M059J (cell line): ENCODE measurements at regions not wholly inside any gene's neighbourhood (a gene's known extent, or its start where the extent isn't known, plus 50 kb on each side); places are given as distances from the start of the nearest gene placed in this dataset.

Experiments
- DNase-seq: peaks from one replicate; pipeline ENCODE4 v3.0.0-alpha.2; 2012; ENCODE audit warnings: low read depth

GRCh38 chr16:35377142-35377541 lies 1917.7 kb downstream of the TP53TG3F start:
- DNase-seq, result no peak

GRCh38 chr16:35386619-35387018 lies 1927.2 kb downstream of the TP53TG3F start:
- no peak for DNase-seq

DNA sequence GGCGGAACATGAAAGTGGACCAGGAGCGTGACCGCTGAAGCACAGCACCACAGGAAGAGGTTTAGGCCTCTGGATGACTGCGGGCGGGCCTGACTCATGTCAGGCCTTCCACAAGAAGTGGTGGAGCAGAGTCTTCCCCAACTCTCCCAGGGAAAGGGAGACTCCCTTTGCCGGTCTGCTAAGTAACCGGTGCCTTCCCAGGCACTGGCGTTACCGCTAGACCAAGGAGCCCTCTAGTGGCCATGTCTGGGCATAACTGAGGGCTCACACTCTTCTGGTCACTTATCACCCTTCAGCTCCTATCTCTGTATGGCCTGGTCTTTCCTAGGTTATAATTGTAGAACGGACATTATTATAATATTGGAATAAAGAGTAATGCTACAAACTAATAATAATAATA lies 1931.9 kb downstream of the TP53TG3F start:
- DNase-seq, result peak; percentile 27

- DNase-seq, result no peak
Measured at GRCh38 chr16:35398180-35398579, 1938.8 kb downstream of the TP53TG3F start.

DNA sequence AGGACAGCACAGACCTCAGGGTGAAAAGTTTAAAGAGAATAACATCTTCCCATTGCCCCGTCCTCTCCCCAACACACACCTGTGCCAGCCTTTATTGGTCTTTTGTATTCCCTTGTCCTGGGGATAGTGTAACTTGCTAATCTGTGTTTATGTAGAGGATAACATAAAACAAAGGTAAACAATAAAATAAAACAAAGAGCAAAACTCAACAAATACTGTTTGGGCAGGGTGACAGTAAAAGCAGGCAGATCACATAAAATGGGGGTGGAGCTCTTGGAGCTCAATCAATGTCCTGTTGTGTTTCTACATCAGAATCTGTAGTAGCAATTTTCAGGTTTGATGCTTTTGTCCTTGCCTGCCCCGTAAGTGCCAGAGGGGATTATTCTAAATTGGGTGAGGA lies 1939.7 kb downstream of the TP53TG3F start:
- DNase-seq, result no peak

GRCh38 chr16:35404273-35404672 lies 1944.9 kb downstream of the TP53TG3F start:
- no peak for DNase-seq

GRCh38 chr16:35405526-35405925 lies 1946.1 kb downstream of the TP53TG3F start:
- DNase-seq, result no peak

- no peak for DNase-seq
Measured at GRCh38 chr16:35409503-35409902, 1950.1 kb downstream of the TP53TG3F start.

GRCh38 chr16:35410438-35410837 lies 1951.0 kb downstream of the TP53TG3F start:
- no peak for DNase-seq

GRCh38 chr16:35411156-35411555 lies 1951.7 kb downstream of the TP53TG3F start:
- no peak for DNase-seq

GRCh38 chr16:35414139-35414538 lies 1954.7 kb downstream of the TP53TG3F start:
- no peak for DNase-seq

DNA sequence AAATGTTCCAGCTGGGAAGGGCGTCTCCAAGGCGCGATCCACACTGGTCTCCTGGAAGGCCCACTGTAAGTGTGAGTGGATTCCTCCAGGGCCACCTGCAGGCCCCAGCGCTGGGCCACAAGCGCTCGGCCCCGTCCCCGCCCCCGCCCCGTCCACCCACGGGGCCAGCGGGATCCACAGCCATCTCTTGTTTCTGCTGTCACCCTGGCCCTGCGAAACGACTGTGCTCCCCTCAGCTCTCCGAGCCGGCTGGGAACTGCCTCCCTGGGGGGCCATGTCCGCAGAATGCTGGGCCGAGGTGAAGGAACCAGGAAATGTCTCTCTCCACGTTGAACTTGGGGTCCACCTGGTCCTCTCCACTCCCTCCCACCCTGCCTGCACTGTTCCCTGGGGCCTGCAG lies 1955.2 kb downstream of the TP53TG3F start:
- DNase-seq, result no peak

DNA sequence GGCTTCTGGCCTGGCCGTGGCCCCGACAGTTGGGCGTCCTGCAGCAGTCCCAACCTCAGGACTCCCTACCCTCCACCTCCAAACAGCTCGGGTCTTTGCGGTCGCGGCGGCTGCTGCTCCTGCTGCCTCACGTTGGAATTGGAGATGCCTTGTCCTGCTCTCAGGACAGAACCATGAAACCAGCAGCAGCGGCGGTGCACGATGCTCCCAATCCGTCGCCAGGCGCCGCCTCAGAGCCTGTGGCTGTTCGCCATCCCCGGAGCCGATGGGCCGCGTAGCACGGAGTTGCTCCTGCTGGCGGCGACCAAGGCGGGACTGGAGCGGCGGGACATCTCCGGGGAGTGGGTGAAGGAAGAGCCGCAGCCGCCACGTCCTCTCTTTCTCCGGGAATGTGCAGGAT lies 1965.9 kb downstream of the TP53TG3F start:
- no peak for DNase-seq

DNA sequence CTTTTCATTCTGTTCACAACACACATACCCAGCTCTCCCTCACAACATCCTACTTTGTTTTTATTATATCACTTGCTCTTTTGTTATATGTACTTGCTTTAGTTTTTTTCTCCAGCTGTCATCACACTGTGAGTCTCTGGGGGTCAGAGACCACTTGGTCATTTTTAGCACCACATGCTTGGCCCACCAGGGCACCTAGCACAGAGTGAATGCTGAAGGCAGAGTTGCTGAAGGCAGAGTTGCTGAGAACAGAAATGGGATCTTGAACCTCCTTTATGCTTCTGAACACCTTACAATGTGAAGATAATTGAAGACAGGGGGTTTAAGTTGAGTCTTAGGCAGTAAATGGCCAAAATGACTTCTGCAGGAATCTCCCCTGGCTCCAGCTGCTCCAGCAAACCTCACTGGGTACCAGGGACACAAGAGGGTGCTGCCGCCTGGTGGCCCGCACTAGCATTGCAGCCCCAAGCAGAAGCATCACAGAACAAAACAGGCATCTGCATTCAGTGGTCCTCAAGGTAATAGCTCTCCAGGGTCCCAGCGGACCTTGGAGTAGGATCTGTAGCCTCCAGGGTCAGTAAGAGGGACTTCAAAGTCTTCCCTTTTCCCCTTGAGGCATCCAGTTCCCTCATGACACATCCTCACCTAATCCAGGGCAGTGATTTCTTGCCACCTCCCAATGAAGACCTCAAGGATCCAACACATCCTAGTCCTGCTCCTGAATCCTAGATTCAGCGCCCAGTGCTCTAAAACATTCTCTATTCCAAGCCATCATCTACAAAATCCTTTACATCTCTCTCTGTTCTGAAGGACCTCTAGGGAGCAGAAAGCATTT lies 1972.6 kb downstream of the TP53TG3F start:
- DNase-seq, result no peak

DNA sequence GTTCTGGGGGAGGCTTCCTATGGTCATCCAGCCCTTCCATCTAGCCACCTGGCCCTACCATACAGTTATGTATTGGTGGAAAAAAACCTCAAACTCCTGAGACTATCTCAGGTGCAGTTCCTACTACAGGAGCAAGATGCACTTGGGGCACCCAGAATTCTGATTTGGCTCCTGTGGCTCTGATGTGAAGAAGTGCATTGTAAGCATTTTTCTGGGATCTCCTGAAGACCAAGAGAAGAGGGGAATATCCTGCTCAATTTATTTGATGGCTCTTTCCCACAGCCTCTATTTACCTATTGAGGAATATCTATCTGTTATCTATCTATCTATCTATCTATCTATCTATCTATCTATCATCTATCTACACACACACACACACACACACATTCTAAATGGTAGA lies 1981.5 kb downstream of the TP53TG3F start:
- DNase-seq, result no peak

DNA sequence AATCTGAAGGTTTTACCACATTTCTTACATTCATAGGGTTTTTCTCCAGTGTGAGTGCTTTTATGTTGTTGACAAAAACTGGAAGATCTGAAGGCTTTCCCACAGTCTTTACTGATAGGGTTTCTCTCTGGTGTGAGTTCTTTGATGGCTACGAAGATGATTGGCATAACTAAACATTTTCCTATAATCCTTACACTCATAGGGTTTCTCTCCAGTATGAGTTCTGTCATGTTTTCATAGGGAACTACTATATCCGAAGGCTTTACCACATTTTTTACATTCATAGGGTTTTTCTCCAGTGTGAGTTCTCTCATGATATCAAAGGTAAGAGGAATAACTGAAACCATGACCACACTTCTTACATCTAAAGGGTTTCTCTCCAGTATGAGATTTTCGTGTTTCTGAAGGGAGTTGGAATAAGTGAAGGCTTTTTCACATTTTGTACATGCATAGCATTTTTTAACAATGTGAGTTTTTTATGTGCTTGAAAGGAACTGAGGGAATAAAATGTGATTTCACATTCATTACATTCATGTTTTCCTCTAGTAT lies 1987.7 kb downstream of the TP53TG3F start:
- DNase-seq, result no peak

DNA sequence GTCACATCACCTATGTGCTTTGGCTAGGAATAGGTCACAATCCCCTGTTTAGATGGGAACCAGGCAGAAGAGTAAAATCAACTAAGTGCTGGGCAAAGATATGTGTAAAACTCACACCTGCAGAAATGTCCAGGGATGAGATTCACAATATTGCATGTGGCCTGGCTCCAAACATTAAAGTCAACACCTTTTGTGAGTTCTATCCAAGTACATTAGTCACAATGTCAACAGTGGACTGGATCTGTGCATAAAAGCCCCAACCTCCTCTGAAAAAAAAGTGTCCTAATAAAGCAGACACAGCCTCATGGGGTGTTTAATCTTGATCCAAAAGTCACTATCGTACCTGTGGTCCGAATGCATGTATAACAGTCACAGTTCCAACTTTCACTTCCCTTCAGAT lies 1990.3 kb downstream of the TP53TG3F start:
- no peak for DNase-seq

DNA sequence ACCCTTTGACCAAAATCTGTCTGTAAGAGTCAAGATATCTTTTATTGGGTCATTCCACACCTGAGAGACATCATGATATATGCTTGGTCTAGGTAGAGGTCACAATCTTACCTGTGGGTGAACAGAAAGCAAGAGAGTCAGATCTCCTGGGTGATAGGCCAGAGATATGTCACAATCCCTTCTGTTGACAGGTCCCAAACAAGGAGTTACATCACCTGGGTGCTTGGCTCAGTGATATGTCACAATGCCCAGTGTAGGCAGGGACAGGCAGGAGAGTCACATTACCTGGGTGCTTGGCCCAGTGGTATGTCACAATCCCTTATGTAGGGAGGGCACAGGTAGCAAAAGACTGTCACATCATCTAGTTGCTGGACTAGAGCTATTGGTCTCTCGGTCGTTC lies 1991.2 kb downstream of the TP53TG3F start:
- no peak for DNase-seq

DNA sequence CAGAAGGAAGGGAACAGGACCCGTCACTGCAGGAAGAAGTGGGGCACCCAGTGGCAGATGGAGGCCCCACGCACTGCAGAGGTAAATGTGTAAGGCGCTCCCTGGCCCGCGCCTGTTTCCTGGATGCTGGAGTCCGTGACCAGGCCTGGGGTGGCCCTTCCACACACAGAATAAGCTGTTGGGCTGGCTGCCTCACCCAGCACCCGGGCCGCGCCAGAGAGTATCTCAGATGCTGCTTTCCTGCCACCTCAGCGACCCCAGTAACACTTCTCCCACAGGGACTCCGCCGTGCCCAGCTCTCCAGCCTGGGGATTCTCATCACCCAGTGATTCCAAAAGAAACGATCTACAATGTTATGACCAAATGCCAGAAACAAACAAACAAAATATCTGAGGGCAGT lies 1993.1 kb downstream of the TP53TG3F start:
- no peak for DNase-seq

- no peak for DNase-seq
Measured at GRCh38 chr16:35463358-35463757, 2003.9 kb downstream of the TP53TG3F start.

DNA sequence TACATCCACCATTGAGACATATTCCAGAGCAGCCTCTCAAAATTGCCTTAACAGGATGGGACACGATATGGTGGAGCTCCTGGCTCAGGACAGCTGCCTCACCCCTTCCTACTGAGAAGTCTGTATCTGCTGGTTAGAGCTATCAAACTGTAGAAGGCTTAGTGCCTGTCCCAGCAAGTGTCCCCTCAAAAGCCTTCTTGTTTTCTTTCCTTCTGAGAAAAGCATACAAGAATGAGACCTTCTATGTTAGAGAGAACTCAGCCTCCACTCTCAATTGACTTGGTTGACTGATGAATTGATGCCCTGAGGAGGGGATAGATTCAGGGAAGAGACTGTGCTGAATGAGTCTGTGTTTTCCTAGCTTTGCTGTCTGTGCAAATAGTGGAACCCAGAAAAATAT lies 2020.9 kb downstream of the TP53TG3F start:
- DNase-seq, result no peak

- no peak for DNase-seq
Measured at GRCh38 chr16:35480988-35481387, 2021.6 kb downstream of the TP53TG3F start.

DNA sequence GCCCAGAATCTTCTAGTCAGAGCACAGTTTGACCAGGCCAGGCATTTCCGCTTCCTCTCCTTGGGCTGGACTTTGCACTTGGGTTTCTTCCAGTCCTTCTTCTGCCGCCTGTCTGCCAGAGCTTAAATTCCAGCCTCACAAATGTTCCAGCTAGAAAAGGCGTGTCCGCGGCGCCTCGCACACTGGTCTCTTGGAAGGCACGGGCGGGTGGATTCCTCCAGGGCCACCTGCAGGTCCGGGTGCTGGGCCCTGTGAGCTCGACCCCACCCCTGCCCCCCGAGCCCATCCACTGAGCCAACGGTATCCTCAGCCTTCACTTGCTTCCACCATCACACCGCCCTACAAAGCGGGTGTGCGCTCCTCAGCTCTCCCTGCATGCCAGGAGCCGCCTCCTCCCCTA lies 2026.5 kb downstream of the TP53TG3F start:
- DNase-seq, result no peak

DNA sequence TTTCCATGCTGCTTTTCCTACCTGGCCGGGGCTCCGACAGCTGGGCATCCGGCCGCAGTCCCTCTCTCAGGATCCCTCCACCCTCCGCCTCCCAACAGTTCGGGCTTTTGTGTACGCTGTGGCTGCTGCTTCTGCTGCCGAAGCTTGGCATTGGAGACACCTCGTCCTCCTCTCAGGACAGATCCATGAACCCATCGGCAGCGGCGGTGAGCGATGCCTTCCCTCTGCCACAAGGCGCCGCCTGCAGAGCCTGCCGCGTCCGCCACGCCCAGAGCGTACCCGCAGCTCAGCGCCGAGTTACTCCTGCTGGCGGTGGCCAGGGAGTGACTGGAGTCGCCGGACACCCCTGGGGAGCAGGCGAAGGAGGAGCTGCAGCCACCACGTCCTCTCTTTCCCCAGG lies 2032.8 kb downstream of the TP53TG3F start:
- DNase-seq, result no peak
